PC-3 (cell line): ENCODE measurements at regions not wholly inside any gene's neighbourhood (a gene's known extent, or its start where the extent isn't known, plus 50 kb on each side); places are given as distances from the start of the nearest gene placed in this dataset.

Experiments
- ATAC-seq: fragments of 200-7000 bp; cut with Tn5 transposase; 2 replicates; pipeline ENCODE4 v1.9.1; 2020; ENCODE audit warnings: mild to moderate bottlenecking, moderate library complexity
- BruUV-seq: library from RNA; stranded (reverse); fragments of 400-500 nt; replicated peaks from 2 replicates; lab custom pipeline; 2021; lab: Mats Ljungman, UMichigan
- CTCF ChIA-PET: fragments of 300-600 bp; sonication (Branson Sonifier 250); formaldehyde crosslinking; loops from one replicate; lab custom pipeline; 2022; ENCODE audit warnings: antibody characterized with exemption; lab: Charles Lee
- POLR2A ChIA-PET: fragments of 300-600 bp; sonication (Branson Sonifier 250); formaldehyde crosslinking; loops from one replicate; lab custom pipeline; 2022; ENCODE audit warnings: antibody characterized with exemption; ENCODE audit not compliant: unreplicated experiment; lab: Charles Lee
- DNase-seq: peaks from one replicate; pipeline ENCODE4 v3.0.0-alpha.2; 2015
- H2AFZ ChIP-seq: fragments of 300-600 bp; sonication (generic); 2 replicates; pipeline ENCODE4 v1.6.0; 2016; ENCODE audit warnings: antibody characterized with exemption, low read length
- H3F3A ChIP-seq: fragments of 300-600 bp; sonication (generic); one replicate; pipeline ENCODE4 v1.6.0; 2017; ENCODE audit warnings: antibody characterized with exemption, low read length, control low read depth, mild to moderate bottlenecking; ENCODE audit not compliant: unreplicated experiment
- H3K27ac ChIP-seq: fragments of 300-600 bp; sonication (generic); 2 replicates; pipeline ENCODE4 v1.5.1; 2016; ENCODE audit warnings: mild to moderate bottlenecking, low read length
- H3K27me3 ChIP-seq: fragments of 300-600 bp; sonication (generic); 2 replicates; pipeline ENCODE4 v1.6.1; 2016; ENCODE audit warnings: low read length, mixed read lengths
- H3K36me3 ChIP-seq: fragments of 300-600 bp; sonication (generic); 2 replicates; pipeline ENCODE4 v1.6.1; 2016; ENCODE audit warnings: low read depth, mixed run types, low read length, mixed read lengths
- H3K4me1 ChIP-seq: fragments of 300-600 bp; sonication (generic); 2 replicates; pipeline ENCODE4 v1.5.1; 2016; ENCODE audit warnings: low read length; ENCODE audit not compliant: insufficient read depth
- H3K4me2 ChIP-seq: fragments of 300-600 bp; sonication (generic); 2 replicates; pipeline ENCODE4 v1.6.0; 2016; ENCODE audit warnings: low read length
- H3K4me3 ChIP-seq: fragments of 300-600 bp; sonication (generic); 2 replicates; pipeline ENCODE4 v1.5.1; 2016; ENCODE audit warnings: mild to moderate bottlenecking, low read length, mixed read lengths
- H3K79me2 ChIP-seq: fragments of 300-600 bp; sonication (generic); 2 replicates; pipeline ENCODE4 v1.6.1; 2017; ENCODE audit warnings: low read length, mixed read lengths
- H3K9ac ChIP-seq: fragments of 300-600 bp; sonication (generic); 2 replicates; pipeline ENCODE4 v1.6.0; 2016; ENCODE audit warnings: mild to moderate bottlenecking, low read length
- H3K9me2 ChIP-seq: fragments of 300-600 bp; sonication (generic); replicated peaks from 2 replicates; pipeline ENCODE4 v1.6.1; 2016; ENCODE audit warnings: mixed run types, low read length, mixed read lengths
- H3K9me3 ChIP-seq: fragments of 300-600 bp; sonication (generic); 2 replicates; pipeline ENCODE4 v1.6.1; 2016; ENCODE audit warnings: low read length, mixed read lengths
- H4K20me1 ChIP-seq: fragments of 300-600 bp; sonication (generic); 2 replicates; pipeline ENCODE4 v1.6.1; 2016; ENCODE audit warnings: low read length, mixed read lengths
- CTCF ChIP-seq: fragments of 300-600 bp; sonication (generic); conservative IDR thresholded peaks from 2 replicates; pipeline ENCODE4 v1.5.1; 2017; ENCODE audit warnings: antibody characterized with exemption, low read depth, mild to moderate bottlenecking, low read length
- EZH2 ChIP-seq: fragments of 300-600 bp; sonication (generic); IDR thresholded peaks from one replicate; pipeline ENCODE4 v1.6.1; 2017; ENCODE audit warnings: antibody characterized with exemption, mild to moderate bottlenecking, low read length; ENCODE audit not compliant: unreplicated experiment
- EZH2phosphoT487 ChIP-seq: fragments of 300-600 bp; sonication (generic); IDR thresholded peaks from 2 replicates; pipeline ENCODE4 v1.6.1; 2018; ENCODE audit warnings: mild to moderate bottlenecking, antibody characterized with exemption, low read length, borderline replicate concordance
- intact Hi-C: fragments of 100-400 bp; cut with micrococcal nuclease; formaldehyde crosslinking; loops from 2 replicates; pipeline ENCODE4 v1.9.0; 2023

- ATAC-seq (no peak), DNase-seq (no peak)
- no peaks in the 10 kb centered on the region for H3K79me2 ChIP-seq
- no peaks in the 10 kb centered on the region for H3K9me3 ChIP-seq
- POLR2A ChIA-PET, result no interaction called here
- H3K4me3 ChIP-seq, result no peak overlapping the region
- H3F3A ChIP-seq, result no peaks in the 10 kb centered on the region
- H3K36me3 ChIP-seq, result no peaks in the 10 kb centered on the region
- H3K9ac ChIP-seq, result no peak overlapping the region
- TF ChIP-seq CTCF (no peak), EZH2 (no peak), EZH2phosphoT487 (no peak)
- H3K27ac ChIP-seq, result no peak overlapping the region
- no peak overlapping the region for H3K4me2 ChIP-seq
- H2AFZ ChIP-seq, result no peak overlapping the region
- BruUV-seq, result no TSS peak
- H3K9me2 ChIP-seq, result no peaks in the 10 kb centered on the region
- no peaks in the 10 kb centered on the region for H4K20me1 ChIP-seq
- CTCF ChIA-PET, result no interaction called here
- no peaks in the 10 kb centered on the region for H3K4me1 ChIP-seq
- intact Hi-C loops, result no loop called here
- no peaks in the 10 kb centered on the region for H3K27me3 ChIP-seq
Measured at GRCh38 chr19:29062475-29063435, 150.2 kb downstream of the UQCRFS1 start.

GRCh38 chr19:29060813-29061364 lies 152.1 kb downstream of the UQCRFS1 start:
- intact Hi-C loops, result no loop called here
- Histone ChIP-seq H3K27me3 (no peaks in the 10 kb centered on the region), H3K4me2 (no peak overlapping the region), H3K9me3 (no peaks in the 10 kb centered on the region), H3K79me2 (no peaks in the 10 kb centered on the region), H3F3A (no peaks in the 10 kb centered on the region), H3K9me2 (no peaks in the 10 kb centered on the region), H3K4me1 (no peaks in the 10 kb centered on the region), H2AFZ (no peak overlapping the region), H3K4me3 (no peak overlapping the region), H3K27ac (no peak overlapping the region), H3K9ac (no peak overlapping the region), H4K20me1 (no peaks in the 10 kb centered on the region), H3K36me3 (no peaks in the 10 kb centered on the region)
- BruUV-seq, result no TSS peak
- DNase-seq (no peak), ATAC-seq (no peak)
- TF ChIP-seq EZH2 (no peak), CTCF (no peak), EZH2phosphoT487 (no peak)
- ChIA-PET POLR2A (no interaction called here), CTCF (no interaction called here)

GRCh38 chr19:29056535-29056934 lies 156.4 kb downstream of the UQCRFS1 start:
- BruUV-seq, result no TSS peak
- Histone ChIP-seq H3K4me3 (no peak overlapping the region), H3K9me2 (no peaks in the 10 kb centered on the region), H2AFZ (no peak overlapping the region), H3K9ac (no peak overlapping the region), H3K4me1 (no peaks in the 10 kb centered on the region), H3K9me3 (no peaks in the 10 kb centered on the region), H3K36me3 (no peaks in the 10 kb centered on the region), H3F3A (no peaks in the 10 kb centered on the region), H3K27ac (no peak overlapping the region), H3K27me3 (no peaks in the 10 kb centered on the region), H3K79me2 (no peaks in the 10 kb centered on the region), H4K20me1 (no peaks in the 10 kb centered on the region), H3K4me2 (no peak overlapping the region)
- intact Hi-C loops, result no loop called here
- TF ChIP-seq CTCF (no peak), EZH2 (no peak), EZH2phosphoT487 (no peak)
- DNase-seq (no peak), ATAC-seq (no peak)
- ChIA-PET POLR2A (no interaction called here), CTCF (no interaction called here)
